OCI-LY7 (cell line): ENCODE measurements at regions not wholly inside any gene's neighbourhood (a gene's known extent, or its start where the extent isn't known, plus 50 kb on each side); places are given as distances from the start of the nearest gene placed in this dataset.

Experiments used
- EZH2phosphoT487 ChIP-seq: fragments of 200-600 bp; sonication (generic); IDR thresholded peaks from 2 replicates; pipeline ENCODE4 v1.6.1; 2018; ENCODE audit warnings: low read depth, borderline replicate concordance, mild to moderate bottlenecking, mixed run types, antibody characterized with exemption, low read length, moderate library complexity, mixed read lengths
- TF ChIP-seq, protein P1 (sequence below): fragments of 200-600 bp; sonication (generic); conservative IDR thresholded peaks from 2 replicates; pipeline ENCODE4 v1.5.1; 2014; ENCODE audit warnings: mild to moderate bottlenecking, antibody characterized with exemption, low read length, moderate library complexity, mixed read lengths

DNA sequence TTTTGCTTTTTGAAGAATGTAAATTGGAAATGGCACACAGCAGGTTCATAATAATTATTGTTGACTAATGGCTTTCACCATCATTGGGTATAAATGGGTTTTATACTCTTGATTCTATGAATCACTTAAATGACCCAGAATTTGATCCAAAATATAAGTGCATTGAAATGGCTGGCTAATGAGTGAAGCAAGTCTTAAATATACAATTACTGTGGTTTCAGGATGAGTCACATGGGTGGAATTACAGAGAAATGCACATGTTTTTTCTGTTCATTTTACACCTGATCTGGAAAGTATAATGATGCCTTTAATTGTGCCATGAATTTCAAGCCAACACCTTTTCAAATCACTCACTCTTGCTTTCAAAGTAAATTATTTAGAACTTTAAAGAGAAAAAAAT, 380.8 kb upstream of the CD180 start:
- TF ChIP-seq, protein P1, sequence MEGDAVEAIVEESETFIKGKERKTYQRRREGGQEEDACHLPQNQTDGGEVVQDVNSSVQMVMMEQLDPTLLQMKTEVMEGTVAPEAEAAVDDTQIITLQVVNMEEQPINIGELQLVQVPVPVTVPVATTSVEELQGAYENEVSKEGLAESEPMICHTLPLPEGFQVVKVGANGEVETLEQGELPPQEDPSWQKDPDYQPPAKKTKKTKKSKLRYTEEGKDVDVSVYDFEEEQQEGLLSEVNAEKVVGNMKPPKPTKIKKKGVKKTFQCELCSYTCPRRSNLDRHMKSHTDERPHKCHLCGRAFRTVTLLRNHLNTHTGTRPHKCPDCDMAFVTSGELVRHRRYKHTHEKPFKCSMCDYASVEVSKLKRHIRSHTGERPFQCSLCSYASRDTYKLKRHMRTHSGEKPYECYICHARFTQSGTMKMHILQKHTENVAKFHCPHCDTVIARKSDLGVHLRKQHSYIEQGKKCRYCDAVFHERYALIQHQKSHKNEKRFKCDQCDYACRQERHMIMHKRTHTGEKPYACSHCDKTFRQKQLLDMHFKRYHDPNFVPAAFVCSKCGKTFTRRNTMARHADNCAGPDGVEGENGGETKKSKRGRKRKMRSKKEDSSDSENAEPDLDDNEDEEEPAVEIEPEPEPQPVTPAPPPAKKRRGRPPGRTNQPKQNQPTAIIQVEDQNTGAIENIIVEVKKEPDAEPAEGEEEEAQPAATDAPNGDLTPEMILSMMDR, result no peak
- no peak for TF ChIP-seq EZH2phosphoT487
